Tibial nerve (tissue), 3 donors: ENCODE measurements at regions not wholly inside any gene's neighbourhood (a gene's known extent, or its start where the extent isn't known, plus 50 kb on each side); places are given as distances from the start of the nearest gene placed in this dataset.
"Not testable (repeated sequence)": the region's sequence is repeated elsewhere in the genome, so short reads cannot be mapped to it uniquely, and the experiment has no call there.

Source experiments
- EP300 ChIP-seq, 2 donors: sonication (generic); formaldehyde crosslinking; IDR thresholded peaks; one replicate each; pipeline ENCODE4 v1.6.1; 2017; ENCODE audit warnings: antibody characterized with exemption in 2 of 2, mild to moderate bottlenecking in 1 of 2
- POLR2A ChIP-seq, 2 donors: fragments of 450-650 bp; IDR thresholded peaks; one replicate each; pipeline ENCODE4 v1.6.1; 2017; ENCODE audit warnings: antibody characterized with exemption in 2 of 2, mild to moderate bottlenecking in 2 of 2, moderate library complexity in 2 of 2

DNA sequence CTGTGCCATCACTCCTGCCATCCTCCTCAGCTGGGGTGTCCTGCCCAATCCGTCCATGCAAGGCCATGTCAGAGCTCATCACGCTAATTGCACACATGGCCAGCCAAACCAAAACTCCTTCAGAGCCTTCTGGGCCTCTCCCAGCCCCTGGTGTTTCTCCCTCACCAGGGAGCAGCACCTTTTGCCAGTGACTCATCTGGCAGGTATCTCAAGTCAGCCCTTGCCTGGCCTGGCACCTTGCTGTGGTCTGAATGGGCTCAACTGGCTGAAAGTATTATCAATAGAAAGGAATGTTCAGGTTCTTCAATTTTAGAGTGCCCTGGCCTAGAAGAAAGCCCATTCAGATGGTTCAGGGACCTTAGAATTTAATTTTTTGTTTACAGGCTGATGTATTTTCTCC, 235.0 kb downstream of the POTEH start:
- not testable (repeated sequence) for TF ChIP-seq POLR2A, EP300 (IDR thresholded peaks at IDR 0.05)
